A673 (cell line): ENCODE measurements at regions not wholly inside any gene's neighbourhood (a gene's known extent, or its start where the extent isn't known, plus 50 kb on each side); places are given as distances from the start of the nearest gene placed in this dataset.

Source experiments
- CTCF ChIP-seq: fragments of 300-800, 200-600 bp; sonication (generic); conservative IDR thresholded peaks from 2 replicates; pipeline ENCODE4 v1.5.1; 2017; ENCODE audit warnings: low read depth, mild to moderate bottlenecking, antibody characterized with exemption, low read length, moderate library complexity, mixed read lengths
- EZH2 ChIP-seq: fragments of 200-600 bp; sonication (generic); IDR thresholded peaks from 2 replicates; pipeline ENCODE4 v1.6.1; 2017; ENCODE audit warnings: borderline replicate concordance, low read depth, mild to moderate bottlenecking, mixed read lengths, antibody characterized with exemption, low read length; ENCODE audit not compliant: poor library complexity, severe bottlenecking

GRCh38 chr1:29803486-29803885 is 567.2 kb downstream of the PTPRU start:
- TF ChIP-seq CTCF: no peak
- TF ChIP-seq EZH2: no peak
